ENCODE measurements at regions not wholly inside any gene's neighbourhood (a gene's known extent, or its start where the extent isn't known, plus 50 kb on each side); places are given as distances from the start of the nearest gene placed in this dataset.

- no peaks in the 10 kb centered on the region for H3K9me3 ChIP-seq
Observed at GRCh38 chr10:119996944-119997343, 104.4 kb downstream of the SEC23IP start.

GRCh38 chr10:119997429-119997828 lies 104.9 kb downstream of the SEC23IP start:
- Histone ChIP-seq H3K4me1 (no peaks in the 10 kb centered on the region), H3K27me3 (peaks cover 3% of the 10 kb centered on the region; the same call in 1 of the 2 replicates), H3K36me3 (no peaks in the 10 kb centered on the region), H3K4me3 (ENCODE audit: low read depth, low read length) (no peak overlapping the region), H3K9me3 (no peaks in the 10 kb centered on the region)
- no peak for DNase-seq
- TF ChIP-seq, protein P1, sequence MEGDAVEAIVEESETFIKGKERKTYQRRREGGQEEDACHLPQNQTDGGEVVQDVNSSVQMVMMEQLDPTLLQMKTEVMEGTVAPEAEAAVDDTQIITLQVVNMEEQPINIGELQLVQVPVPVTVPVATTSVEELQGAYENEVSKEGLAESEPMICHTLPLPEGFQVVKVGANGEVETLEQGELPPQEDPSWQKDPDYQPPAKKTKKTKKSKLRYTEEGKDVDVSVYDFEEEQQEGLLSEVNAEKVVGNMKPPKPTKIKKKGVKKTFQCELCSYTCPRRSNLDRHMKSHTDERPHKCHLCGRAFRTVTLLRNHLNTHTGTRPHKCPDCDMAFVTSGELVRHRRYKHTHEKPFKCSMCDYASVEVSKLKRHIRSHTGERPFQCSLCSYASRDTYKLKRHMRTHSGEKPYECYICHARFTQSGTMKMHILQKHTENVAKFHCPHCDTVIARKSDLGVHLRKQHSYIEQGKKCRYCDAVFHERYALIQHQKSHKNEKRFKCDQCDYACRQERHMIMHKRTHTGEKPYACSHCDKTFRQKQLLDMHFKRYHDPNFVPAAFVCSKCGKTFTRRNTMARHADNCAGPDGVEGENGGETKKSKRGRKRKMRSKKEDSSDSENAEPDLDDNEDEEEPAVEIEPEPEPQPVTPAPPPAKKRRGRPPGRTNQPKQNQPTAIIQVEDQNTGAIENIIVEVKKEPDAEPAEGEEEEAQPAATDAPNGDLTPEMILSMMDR (IDR thresholded peaks at IDR 0.05; ENCODE audit: low read depth, low read length) = no peak

More at GRCh38 chr10:119996944-119997343, 104.4 kb downstream of the SEC23IP start:
- DNase-seq = no peak
- H3K36me3 ChIP-seq = no peaks in the 10 kb centered on the region
- no peak overlapping the region for H3K4me3 ChIP-seq (ENCODE audit: low read depth, low read length)
- H3K4me1 ChIP-seq = no peaks in the 10 kb centered on the region
- TF ChIP-seq, protein P1 (IDR thresholded peaks at IDR 0.05; ENCODE audit: low read depth, low read length) = no peak
- peaks cover 3% of the 10 kb centered on the region; the same call in 1 of the 2 replicates for H3K27me3 ChIP-seq

DNA sequence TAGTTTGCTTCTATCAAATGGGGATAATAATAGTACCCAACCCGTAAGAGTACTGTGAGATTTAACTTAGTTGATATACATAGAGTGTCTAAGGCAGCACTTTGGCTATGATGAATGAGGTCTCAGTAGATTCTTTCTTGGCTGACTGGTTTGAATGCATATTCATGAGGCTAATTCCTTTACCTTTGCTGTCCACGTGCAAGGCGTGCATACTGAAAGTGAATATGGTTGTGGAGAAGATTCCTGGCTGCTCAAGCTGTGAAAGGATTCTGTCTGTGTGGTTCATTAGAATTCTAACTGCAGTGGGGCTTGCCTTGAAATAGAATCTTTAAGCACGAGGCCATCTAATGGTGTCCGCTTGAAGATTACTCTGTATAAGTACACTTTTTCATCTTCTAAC lies 110.3 kb downstream of the SEC23IP start:
- Histone ChIP-seq H3K9me3 (no peaks in the 10 kb centered on the region), H3K36me3 (no peaks in the 10 kb centered on the region), H3K4me3 (ENCODE audit: low read depth, low read length) (no peak overlapping the region), H3K27me3 (peaks cover 3% of the 10 kb centered on the region), H3K4me1 (no peaks in the 10 kb centered on the region)
- TF ChIP-seq, protein P1 (IDR thresholded peaks at IDR 0.05; ENCODE audit: low read depth, low read length) = no peak
- DNase-seq = no peak

DNA sequence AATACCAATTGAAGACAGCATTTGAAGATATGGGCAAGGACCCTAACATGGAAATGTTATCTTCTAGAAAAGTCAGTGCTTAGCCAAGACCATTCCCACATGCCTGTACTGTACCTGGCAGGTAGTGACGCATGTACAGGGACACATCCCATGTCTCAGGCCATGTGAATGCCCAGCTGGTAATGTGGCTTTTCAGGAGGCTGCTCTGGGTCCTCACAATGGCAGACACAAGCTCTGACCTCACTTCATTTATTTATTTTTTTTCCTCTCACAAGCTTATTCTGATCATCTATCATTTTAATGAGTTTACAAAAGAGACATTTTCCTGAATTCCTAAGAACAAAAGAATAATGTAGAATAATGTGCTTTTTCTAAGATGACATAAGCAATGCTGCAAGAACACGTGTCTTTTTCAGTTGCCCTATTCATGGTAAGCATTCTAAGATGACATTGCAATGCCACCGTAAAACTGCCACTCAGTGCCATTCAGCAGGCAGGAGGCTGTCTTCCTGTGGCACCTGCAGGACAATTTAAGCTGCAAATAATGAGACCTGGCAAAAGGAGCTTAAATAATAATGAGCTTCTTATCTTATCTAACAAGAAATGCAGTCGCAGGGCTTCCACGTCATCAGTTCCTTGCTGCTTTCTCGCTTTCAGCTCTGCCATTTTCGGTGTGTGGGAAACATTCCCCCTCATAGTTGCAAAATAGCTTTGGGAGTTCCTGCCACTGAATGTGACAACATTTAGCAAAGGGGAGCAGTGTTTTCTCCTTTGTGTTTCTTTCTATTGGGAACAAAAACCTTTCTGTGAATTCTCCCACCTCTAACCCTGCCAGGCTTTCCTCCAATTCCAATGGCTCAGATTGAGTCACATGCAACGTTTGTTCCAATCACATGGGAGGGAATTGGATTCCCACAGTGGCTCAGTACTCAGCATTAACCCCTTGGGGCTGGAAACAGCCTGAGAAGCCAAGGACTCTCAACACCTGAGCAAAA lies 113.0 kb downstream of the SEC23IP start:
- no peak for DNase-seq
- no peaks in the 10 kb centered on the region for H3K36me3 ChIP-seq
- TF ChIP-seq, protein P1 (IDR thresholded peaks at IDR 0.05; ENCODE audit: low read depth, low read length) = no peak

DNA sequence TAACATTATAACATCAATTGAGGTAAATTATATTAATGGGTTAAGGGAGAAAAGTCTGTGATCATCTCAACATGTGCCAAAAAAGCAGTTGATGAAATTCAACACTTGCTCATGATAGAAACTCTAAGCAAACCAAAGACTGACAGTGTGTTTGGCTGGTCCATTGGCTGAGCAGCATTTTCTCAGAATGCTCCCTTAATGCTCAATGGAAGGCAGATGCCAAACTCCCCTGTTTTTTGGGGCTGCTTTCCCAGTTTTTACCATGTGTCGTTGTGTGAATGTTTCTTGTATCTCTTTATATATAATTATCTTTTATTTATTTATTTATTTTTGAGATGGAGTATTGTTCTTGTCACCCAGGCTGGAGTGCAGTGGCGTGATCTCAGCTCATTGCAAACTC lies 114.7 kb downstream of the SEC23IP start:
- Histone ChIP-seq H3K27me3 (no peaks in the 10 kb centered on the region; the same call in 1 of the 2 replicates), H3K4me1 (no peaks in the 10 kb centered on the region), H3K36me3 (no peaks in the 10 kb centered on the region), H3K9me3 (no peaks in the 10 kb centered on the region), H3K4me3 (ENCODE audit: low read depth, low read length) (no peak overlapping the region)
- DNase-seq = no peak
- TF ChIP-seq, protein P1 (IDR thresholded peaks at IDR 0.05; ENCODE audit: low read depth, low read length) = no peak

More for the DNA sequence above, 113.0 kb downstream of the SEC23IP start:
- Histone ChIP-seq H3K4me3 (ENCODE audit: low read depth, low read length) (no peak overlapping the region), H3K27me3 (no peaks in the 10 kb centered on the region; the same call in 1 of the 2 replicates), H3K4me1 (no peaks in the 10 kb centered on the region), H3K9me3 (no peaks in the 10 kb centered on the region)
